ENCODE measurements at regions not wholly inside any gene's neighbourhood (a gene's known extent, or its start where the extent isn't known, plus 50 kb on each side); places are given as distances from the start of the nearest gene placed in this dataset.

DNA sequence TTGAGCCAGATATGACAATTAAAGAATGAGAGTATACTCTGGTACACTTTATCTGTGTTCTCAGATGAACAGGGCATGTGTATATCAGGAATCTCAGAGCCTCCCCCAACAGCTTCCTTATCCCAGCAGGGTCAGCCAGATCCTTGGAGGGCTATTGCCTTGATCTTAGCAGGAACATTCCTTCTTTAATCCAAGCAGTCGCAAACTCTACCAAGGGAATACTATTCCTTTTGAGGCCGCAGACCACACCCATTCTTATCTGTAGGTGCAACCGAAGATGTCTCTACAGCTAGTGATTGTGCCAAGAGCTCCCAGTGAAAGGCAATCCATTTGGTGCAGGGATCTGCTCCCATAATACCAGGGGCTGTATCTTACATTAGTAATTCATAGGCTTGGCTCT, 118.3 kb upstream of the DOK6 start:
- Histone ChIP-seq H2BK120ac (ENCODE audit: low read depth, low read length) (no peak overlapping the region), H4K8ac (ENCODE audit: low read depth in 2 of 2, low read length in 2 of 2) (no peak overlapping the region), H3K27ac (ENCODE audit: insufficient read depth, low read length) (no peak overlapping the region), H3K9me1 (ENCODE audit: insufficient read depth, low read length) (no peaks in the 10 kb centered on the region; the same call in 1 of the 2 replicates), H3K4me2 (ENCODE audit: low read depth, low read length) (no peak overlapping the region), H2AK9ac (replicated peaks; ENCODE audit: low read depth, low read length, poor library complexity) (no peak overlapping the region), H3K4ac (ENCODE audit: low read depth, low read length) (no peak overlapping the region), H2AFZ (replicated peaks; ENCODE audit: low read length, poor library complexity) (no peak overlapping the region), H4K91ac (ENCODE audit: insufficient read depth, low read depth, low read length) (no peak overlapping the region), H3K79me1 (ENCODE audit: low read depth in 1 of 2, low read length in 2 of 2) (no peaks in the 10 kb centered on the region), H3K18ac (ENCODE audit: low read depth, low read length) (no peak overlapping the region), H3K27me3 (ENCODE audit: control insufficient read depth, insufficient read depth, low read length) (no peaks in the 10 kb centered on the region), H3K36me3 (ENCODE audit: control insufficient read depth, insufficient read depth, low read length) (no peaks in the 10 kb centered on the region), H2AK5ac (ENCODE audit: low read depth, low read length) (no peak overlapping the region), H3K9ac (ENCODE audit: low read depth, low read length) (no peak overlapping the region), H2BK20ac (ENCODE audit: low read depth, low read length) (no peak overlapping the region), H2BK15ac (ENCODE audit: low read depth, low read length) (no peak overlapping the region), H3K4me3 (ENCODE audit: insufficient read depth, low read depth, low read length) (no peak overlapping the region), H3K4me1 (ENCODE audit: control insufficient read depth, insufficient read depth, low read length) (no peaks in the 10 kb centered on the region), H4K20me1 (ENCODE audit: insufficient read depth, low read length) (no peaks in the 10 kb centered on the region), H3K23ac (ENCODE audit: low read depth, low read length) (no peak overlapping the region), H2BK5ac (ENCODE audit: low read depth, low read length, poor library complexity, severe bottlenecking) (no peak overlapping the region), H3K56ac (ENCODE audit: extremely low read depth, insufficient read depth, low read length) (no peak overlapping the region), H4K5ac (ENCODE audit: low read depth, low read length) (no peak overlapping the region), H3K9me3 (ENCODE audit: control insufficient read depth, insufficient read depth, low read length) (no peaks in the 10 kb centered on the region), H3K14ac (replicated peaks; ENCODE audit: low read depth, low read length) (no peak overlapping the region)
- DNase-seq (no peak), ATAC-seq (ENCODE audit: low read depth) (no peak)
- no CpG with 5 or more reads among the region's 3 CpGs for WGBS, 2 experiments (ENCODE audit: extremely low coverage in 2 of 2, insufficient read length in 1 of 2)
- dilution Hi-C loops (cut with HindIII; ENCODE audit: low sequenced_read_pairs, unreplicated experiment): no loop called here
- in situ Hi-C loops (cut with MboI; ENCODE audit: low sequenced_read_pairs): no loop called here
- TF ChIP-seq FOS (IDR thresholded peaks at IDR 0.05; ENCODE audit: low read depth, low read length): no peak
- no peak for TF ChIP-seq RAD21 (IDR thresholded peaks at IDR 0.05; ENCODE audit: low read length)
- no peak for TF ChIP-seq POLR2A (IDR thresholded peaks at IDR 0.05; ENCODE audit: low read depth, low read length)
- no peak for TF ChIP-seq RCOR1 (IDR thresholded peaks at IDR 0.05; ENCODE audit: insufficient replicate concordance, low read length)
- ChIA-PET POLR2A (ENCODE audit: unreplicated experiment) (no interaction called here), CTCF (no interaction called here)
- no TSS peak for BruUV-seq (replicated peaks)
- intact Hi-C loops (cut with micrococcal nuclease): loop anchor here (5.0 kb wide), 1 partner anchor 55 kb away; no protein-coding TSS in a partner anchor
